T-helper 2 cell (primary cell): ENCODE measurements at regions not wholly inside any gene's neighbourhood (a gene's known extent, or its start where the extent isn't known, plus 50 kb on each side); places are given as distances from the start of the nearest gene placed in this dataset.
"Not testable (repeated sequence)": the region's sequence is repeated elsewhere in the genome, so short reads cannot be mapped to it uniquely, and the experiment has no call there.

ENCODE experiments used
- DNase-seq, 5 experiments: peaks; one replicate each; pipeline versions ENCODE4 v3.0.0 to v3.0.0-alpha.2; 2012 to 2022

- no peak for DNase-seq
These were observed 51.1 kb upstream of the ROPN1 start for GRCh38 chr3:124043023-124043422.

GRCh38 chr3:124044956-124045355, 53.0 kb upstream of the ROPN1 start:
- DNase-seq: no peak

- DNase-seq: no peak
These were observed 57.3 kb upstream of the ROPN1 start for GRCh38 chr3:124048967-124049798.

- no peak for DNase-seq
These were observed 59.7 kb upstream of the ROPN1 start for GRCh38 chr3:124051636-124052035.

- DNase-seq: no peak
These were observed 61.9 kb upstream of the ROPN1 start for GRCh38 chr3:124053871-124054270.

GRCh38 chr3:124056846-124057245, 64.9 kb upstream of the ROPN1 start:
- DNase-seq: no peak

- no peak for DNase-seq
These were observed 65.5 kb upstream of the ROPN1 start for GRCh38 chr3:124057420-124057819.

- DNase-seq: no peak
These were observed 67.7 kb upstream of the ROPN1 start for GRCh38 chr3:124059580-124059979.

GRCh38 chr3:124063197-124063909, 71.4 kb upstream of the ROPN1 start:
- DNase-seq: no peak

- DNase-seq: no peak
These were observed 72.1 kb upstream of the ROPN1 start for GRCh38 chr3:124064050-124064449.

GRCh38 chr3:124066543-124066942, 74.6 kb upstream of the ROPN1 start:
- DNase-seq: not testable (repeated sequence)

- DNase-seq: not testable (repeated sequence)
These were observed 77.8 kb upstream of the ROPN1 start for GRCh38 chr3:124069706-124070105.

- DNase-seq: not testable (repeated sequence)
These were observed 83.2 kb upstream of the ROPN1 start for GRCh38 chr3:124075090-124075489.

- no peak for DNase-seq
These were observed 83.8 kb upstream of the ROPN1 start for GRCh38 chr3:124075753-124076152.

- no peak for DNase-seq
These were observed 84.3 kb upstream of the ROPN1 start for GRCh38 chr3:124076235-124076634.

- peak in 1 of 5 experiments; percentile 27 for DNase-seq
These were observed 87.3 kb upstream of the ROPN1 start for GRCh38 chr3:124078953-124079911.

- no peak for DNase-seq
These were observed 88.0 kb upstream of the ROPN1 start for GRCh38 chr3:124079912-124080276.

GRCh38 chr3:124082343-124082742, 90.4 kb upstream of the ROPN1 start:
- DNase-seq: no peak

GRCh38 chr3:124084022-124084881, 92.3 kb upstream of the ROPN1 start:
- DNase-seq: no peak

GRCh38 chr3:124088801-124089200, 96.9 kb upstream of the ROPN1 start:
- DNase-seq: no peak

- DNase-seq: no peak
These were observed 97.3 kb upstream of the ROPN1 start for GRCh38 chr3:124089214-124089613.

- no peak for DNase-seq
These were observed 99.8 kb upstream of the ROPN1 start for GRCh38 chr3:124091716-124092115.
